ENCODE measurements at regions not wholly inside any gene's neighbourhood (a gene's known extent, or its start where the extent isn't known, plus 50 kb on each side); places are given as distances from the start of the nearest gene placed in this dataset.

DNA sequence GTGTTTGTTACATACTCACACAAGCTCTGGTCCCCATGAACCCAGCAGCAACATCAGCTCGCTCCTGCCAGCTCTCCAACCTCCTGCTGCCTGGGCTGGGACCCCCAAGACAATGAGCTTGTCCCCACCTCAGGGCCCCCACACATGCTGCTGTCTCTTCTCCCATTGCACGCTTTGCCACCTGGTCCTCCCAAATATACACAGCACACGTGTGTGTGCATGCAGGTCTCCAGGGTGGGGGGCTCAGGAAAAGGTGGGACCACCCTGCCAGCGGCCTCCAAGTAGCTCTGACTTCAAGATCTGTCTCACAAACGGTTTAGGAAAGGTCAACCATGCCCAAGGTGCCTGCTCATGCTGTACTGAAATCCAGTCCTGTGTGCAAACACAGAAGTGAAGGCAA is 68.1 kb upstream of the CCND1 start:
- Histone ChIP-seq H3K4ac (ENCODE audit: low read depth, low read length) (no peak overlapping the region), H3K4me2 (ENCODE audit: low read length) (no peak overlapping the region), H3K18ac (ENCODE audit: low read length) (no peak overlapping the region), H3K56ac (ENCODE audit: low read length) (no peak overlapping the region), H3K9ac (ENCODE audit: low read length) (no peak overlapping the region), H3K79me1 (ENCODE audit: low read length) (no peaks in the 10 kb centered on the region), H3K27me3 (ENCODE audit: insufficient read depth, low read length, poor library complexity) (no peaks in the 10 kb centered on the region), H3K4me1 (ENCODE audit: control insufficient read depth, low read depth, low read length) (no peaks in the 10 kb centered on the region), H3K23ac (ENCODE audit: low read length) (no peak overlapping the region), H3K27ac (ENCODE audit: low read depth, low read length) (no peak overlapping the region), H3K79me2 (ENCODE audit: control insufficient read depth, insufficient read depth, low read length) (no peaks in the 10 kb centered on the region), H2BK5ac (ENCODE audit: low read length) (no peak overlapping the region), H4K5ac (ENCODE audit: low read length) (no peak overlapping the region), H2BK15ac (replicated peaks; ENCODE audit: low read depth) (no peak overlapping the region), H3K36me3 (ENCODE audit: control insufficient read depth, insufficient read depth, low read length) (no peaks in the 10 kb centered on the region), H2BK120ac (ENCODE audit: low read depth, low read length) (no peak overlapping the region), H4K8ac (ENCODE audit: low read depth, low read length) (no peak overlapping the region), H2AK5ac (ENCODE audit: low read length) (no peak overlapping the region), H3K4me3 (ENCODE audit: low read length) (no peak overlapping the region)
- DNase-seq: no peak
- no CpG with 5 or more reads among the region's 5 CpGs for WGBS (ENCODE audit: extremely low coverage, insufficient coverage, low lambda C conversion rate)

DNA sequence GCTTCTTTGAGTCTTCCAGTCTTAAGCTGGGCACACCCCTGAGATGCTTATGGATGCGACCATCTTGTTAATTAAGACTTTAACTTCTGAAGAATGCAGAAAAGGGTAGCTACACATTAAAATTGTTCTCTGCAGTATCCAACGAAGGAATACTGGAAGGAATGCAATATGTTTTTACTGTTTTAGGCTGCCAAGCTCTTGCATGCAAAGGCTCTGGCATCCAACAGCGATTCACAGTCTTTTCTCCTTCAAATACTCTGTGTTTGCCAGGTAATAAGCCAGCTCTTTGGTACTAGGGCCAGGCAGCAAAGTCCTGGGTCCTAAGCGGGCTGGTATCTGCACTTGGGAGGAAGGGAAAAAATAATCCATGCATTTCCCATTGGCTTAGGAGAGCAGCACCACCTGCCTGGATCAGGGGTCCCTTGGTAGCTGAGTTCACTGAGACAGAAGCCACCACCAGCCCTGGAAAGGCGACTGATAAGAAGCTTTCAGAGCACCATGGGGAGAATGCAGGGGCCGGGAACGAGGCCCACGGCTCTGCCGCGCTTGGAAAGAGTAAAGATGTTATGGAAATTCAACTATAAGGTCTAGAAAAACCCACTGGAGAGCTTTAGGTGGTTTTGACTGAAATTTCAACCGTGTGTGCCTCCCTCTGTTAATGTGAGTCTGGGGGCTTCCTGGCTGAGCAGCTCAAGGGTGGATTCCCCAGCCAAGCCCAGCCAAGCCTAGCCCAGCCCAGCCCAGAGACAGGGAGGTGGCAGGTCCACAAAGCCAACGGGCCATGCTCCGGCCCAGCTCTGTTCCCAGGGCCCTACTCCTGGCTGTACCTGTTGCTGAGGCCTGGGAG is 67.0 kb upstream of the CCND1 start:
- H3K4me2 ChIP-seq (ENCODE audit: low read length): no peak overlapping the region
- no peak overlapping the region for H3K56ac ChIP-seq (ENCODE audit: low read length)
- H2AK5ac ChIP-seq (ENCODE audit: low read length): no peak overlapping the region
- no peak overlapping the region for H3K4ac ChIP-seq (ENCODE audit: low read depth, low read length)
- no peak overlapping the region for H3K27ac ChIP-seq (ENCODE audit: low read depth, low read length)
- H3K79me2 ChIP-seq (ENCODE audit: control insufficient read depth, insufficient read depth, low read length): no peaks in the 10 kb centered on the region
- H3K4me3 ChIP-seq (ENCODE audit: low read length): no peak overlapping the region
- H3K79me1 ChIP-seq (ENCODE audit: low read length): no peaks in the 10 kb centered on the region
- no peak overlapping the region for H3K18ac ChIP-seq (ENCODE audit: low read length)
- H2BK15ac ChIP-seq (replicated peaks; ENCODE audit: low read depth): no peak overlapping the region
- H4K5ac ChIP-seq (ENCODE audit: low read length): no peak overlapping the region
- H3K36me3 ChIP-seq (ENCODE audit: control insufficient read depth, insufficient read depth, low read length): no peaks in the 10 kb centered on the region
- H3K4me1 ChIP-seq (ENCODE audit: control insufficient read depth, low read depth, low read length): no peaks in the 10 kb centered on the region
- no peak overlapping the region for H2BK120ac ChIP-seq (ENCODE audit: low read depth, low read length)
- H2BK5ac ChIP-seq (ENCODE audit: low read length): no peak overlapping the region
- no peak overlapping the region for H4K8ac ChIP-seq (ENCODE audit: low read depth, low read length)
- no peak overlapping the region for H3K9ac ChIP-seq (ENCODE audit: low read length)
- DNase-seq: no peak
- no peak overlapping the region for H3K23ac ChIP-seq (ENCODE audit: low read length)
- no peaks in the 10 kb centered on the region for H3K27me3 ChIP-seq (ENCODE audit: insufficient read depth, low read length, poor library complexity)
- WGBS (ENCODE audit: extremely low coverage, insufficient coverage, low lambda C conversion rate): no CpG with 5 or more reads among the region's 13 CpGs

DNA sequence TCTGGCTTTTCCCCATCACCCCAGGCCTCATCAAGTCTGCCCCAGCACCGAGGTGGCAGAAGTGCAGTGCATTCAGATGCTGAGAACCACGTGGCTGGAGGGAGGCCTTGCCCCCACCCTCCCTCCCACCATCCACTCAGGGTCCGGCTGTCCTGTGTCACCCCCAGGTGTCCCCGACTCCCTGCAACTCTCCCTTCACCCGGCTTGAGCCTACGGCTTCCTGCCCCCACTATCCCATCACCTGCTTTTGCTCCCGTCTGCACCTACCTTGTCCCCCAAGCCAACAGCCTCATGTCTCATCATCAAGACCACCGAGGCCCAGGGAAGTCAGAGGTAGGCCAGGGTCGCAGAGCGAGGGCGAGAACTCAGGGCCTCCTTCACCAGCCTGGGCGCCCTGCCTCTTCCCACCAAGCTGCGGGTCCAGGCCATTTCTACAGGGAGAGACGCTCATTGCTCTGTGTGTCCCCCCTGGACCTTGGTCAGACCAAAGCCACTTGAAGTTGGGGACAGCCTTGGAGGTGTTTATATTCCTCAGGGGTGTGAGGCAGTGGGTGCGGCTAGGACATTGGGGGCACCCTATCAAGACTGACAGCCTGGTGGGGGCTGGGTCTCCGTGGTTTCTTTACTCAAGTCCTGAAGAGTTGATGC is 66.2 kb upstream of the CCND1 start:
- Histone ChIP-seq H4K5ac (ENCODE audit: low read length) (no peak overlapping the region), H3K79me1 (ENCODE audit: low read length) (no peaks in the 10 kb centered on the region), H4K8ac (ENCODE audit: low read depth, low read length) (no peak overlapping the region), H3K4me2 (ENCODE audit: low read length) (no peak overlapping the region), H3K4ac (ENCODE audit: low read depth, low read length) (no peak overlapping the region), H3K27ac (ENCODE audit: low read depth, low read length) (no peak overlapping the region), H2BK120ac (ENCODE audit: low read depth, low read length) (no peak overlapping the region), H3K27me3 (ENCODE audit: insufficient read depth, low read length, poor library complexity) (no peaks in the 10 kb centered on the region), H3K18ac (ENCODE audit: low read length) (no peak overlapping the region), H3K56ac (ENCODE audit: low read length) (no peak overlapping the region), H3K9ac (ENCODE audit: low read length) (no peak overlapping the region), H3K4me3 (ENCODE audit: low read length) (no peak overlapping the region), H3K4me1 (ENCODE audit: control insufficient read depth, low read depth, low read length) (no peaks in the 10 kb centered on the region), H3K79me2 (ENCODE audit: control insufficient read depth, insufficient read depth, low read length) (no peaks in the 10 kb centered on the region), H2AK5ac (ENCODE audit: low read length) (no peak overlapping the region), H3K36me3 (ENCODE audit: control insufficient read depth, insufficient read depth, low read length) (no peaks in the 10 kb centered on the region), H3K23ac (ENCODE audit: low read length) (no peak overlapping the region), H2BK15ac (replicated peaks; ENCODE audit: low read depth) (no peak overlapping the region), H2BK5ac (ENCODE audit: low read length) (no peak overlapping the region)
- WGBS (ENCODE audit: extremely low coverage, insufficient coverage, low lambda C conversion rate): no CpG with 5 or more reads among the region's 16 CpGs
- no peak for DNase-seq

DNA sequence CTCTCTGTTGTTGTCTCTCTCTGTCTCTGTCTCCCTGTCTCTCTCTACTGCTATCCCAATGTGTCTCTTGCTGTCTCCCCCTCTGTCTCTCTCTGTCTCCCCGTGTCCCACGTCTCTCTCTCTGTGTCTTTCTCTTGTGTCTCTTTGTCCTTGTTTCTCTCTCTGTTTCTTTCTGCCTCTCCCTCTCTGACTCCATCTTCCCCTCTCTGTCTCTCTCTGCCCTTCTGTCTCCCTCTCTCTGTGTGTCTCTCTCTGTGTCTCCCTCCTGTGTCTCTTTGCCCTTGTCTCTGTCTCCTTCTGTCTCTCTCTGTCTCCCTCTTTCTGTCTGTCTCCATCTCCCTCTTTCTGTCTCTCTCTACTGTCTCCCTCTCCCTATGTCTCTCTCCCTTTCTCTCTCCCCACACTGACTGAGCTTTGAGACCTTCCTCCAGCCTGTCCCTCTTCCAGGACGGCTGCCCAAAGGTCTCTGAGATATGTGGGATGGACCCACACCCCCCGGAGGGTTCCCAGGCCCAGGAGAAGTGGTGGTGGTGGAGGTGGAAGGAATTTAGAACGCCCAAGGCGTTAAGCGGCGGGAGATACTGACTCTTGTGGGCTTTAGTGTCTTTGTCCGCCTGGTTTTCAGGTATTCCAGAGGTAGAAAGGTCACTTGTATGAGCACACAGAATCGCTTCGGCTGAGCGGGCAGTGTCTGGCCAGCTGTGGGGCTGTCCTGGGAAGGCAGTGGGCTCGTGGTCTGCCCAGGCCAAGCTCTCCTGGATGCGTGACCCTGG is 65.5 kb upstream of the CCND1 start:
- H3K56ac ChIP-seq (ENCODE audit: low read length): no peak overlapping the region
- no peak overlapping the region for H2BK5ac ChIP-seq (ENCODE audit: low read length)
- H4K8ac ChIP-seq (ENCODE audit: low read depth, low read length): no peak overlapping the region
- no peak overlapping the region for H2BK120ac ChIP-seq (ENCODE audit: low read depth, low read length)
- no peak overlapping the region for H3K4ac ChIP-seq (ENCODE audit: low read depth, low read length)
- H3K23ac ChIP-seq (ENCODE audit: low read length): no peak overlapping the region
- no peaks in the 10 kb centered on the region for H3K79me1 ChIP-seq (ENCODE audit: low read length)
- no peak overlapping the region for H3K4me3 ChIP-seq (ENCODE audit: low read length)
- no peaks in the 10 kb centered on the region for H3K4me1 ChIP-seq (ENCODE audit: control insufficient read depth, low read depth, low read length)
- H3K4me2 ChIP-seq (ENCODE audit: low read length): no peak overlapping the region
- H4K5ac ChIP-seq (ENCODE audit: low read length): no peak overlapping the region
- no peaks in the 10 kb centered on the region for H3K36me3 ChIP-seq (ENCODE audit: control insufficient read depth, insufficient read depth, low read length)
- no peak overlapping the region for H3K18ac ChIP-seq (ENCODE audit: low read length)
- no peak overlapping the region for H3K27ac ChIP-seq (ENCODE audit: low read depth, low read length)
- no peak overlapping the region for H3K9ac ChIP-seq (ENCODE audit: low read length)
- H3K79me2 ChIP-seq (ENCODE audit: control insufficient read depth, insufficient read depth, low read length): no peaks in the 10 kb centered on the region
- no peak overlapping the region for H2BK15ac ChIP-seq (replicated peaks; ENCODE audit: low read depth)
- H2AK5ac ChIP-seq (ENCODE audit: low read length): no peak overlapping the region
- DNase-seq: no peak
- H3K27me3 ChIP-seq (ENCODE audit: insufficient read depth, low read length, poor library complexity): no peaks in the 10 kb centered on the region
- WGBS (ENCODE audit: extremely low coverage, insufficient coverage, low lambda C conversion rate): no CpG with 5 or more reads among the region's 14 CpGs

DNA sequence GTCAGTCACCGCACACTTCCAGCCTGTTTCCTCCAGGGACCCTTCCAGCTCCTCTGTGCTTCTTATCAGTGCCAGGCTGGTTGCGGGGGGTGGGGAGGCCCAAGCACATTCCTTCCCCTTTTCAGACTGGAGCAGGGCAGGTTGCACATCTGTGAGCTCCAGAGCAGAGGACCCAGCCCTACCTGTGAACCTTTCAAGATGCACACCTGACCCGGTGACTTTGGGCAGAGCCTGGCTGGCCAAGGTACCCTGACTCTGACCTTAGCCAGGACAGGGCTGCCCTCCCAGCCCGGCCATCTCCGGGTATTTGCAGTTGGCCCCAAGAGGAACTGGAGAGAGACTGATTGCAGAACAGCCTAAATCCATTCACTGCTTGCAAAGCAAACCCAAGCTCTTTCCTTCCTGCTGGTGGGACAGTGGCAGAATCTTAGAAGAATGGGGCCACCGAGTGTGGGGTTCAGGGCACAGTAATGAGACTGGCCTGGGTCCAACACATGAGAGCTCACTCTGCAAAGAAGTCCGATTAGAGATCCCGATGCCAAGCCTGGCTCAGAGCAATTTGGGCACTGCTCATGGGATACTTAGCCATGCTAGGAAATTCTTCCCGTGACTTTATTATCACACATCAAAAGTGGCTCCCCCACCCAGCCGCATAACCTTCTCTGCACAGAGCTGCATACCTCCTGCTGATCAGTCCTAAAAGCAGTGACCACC is 64.7 kb upstream of the CCND1 start:
- Histone ChIP-seq H2BK15ac (replicated peaks; ENCODE audit: low read depth) (no peak overlapping the region), H2BK120ac (ENCODE audit: low read depth, low read length) (no peak overlapping the region), H3K79me2 (ENCODE audit: control insufficient read depth, insufficient read depth, low read length) (no peaks in the 10 kb centered on the region), H3K56ac (ENCODE audit: low read length) (no peak overlapping the region), H3K4ac (ENCODE audit: low read depth, low read length) (no peak overlapping the region), H3K9ac (ENCODE audit: low read length) (no peak overlapping the region), H3K4me1 (ENCODE audit: control insufficient read depth, low read depth, low read length) (no peaks in the 10 kb centered on the region), H3K23ac (ENCODE audit: low read length) (no peak overlapping the region), H3K27ac (ENCODE audit: low read depth, low read length) (no peak overlapping the region), H2BK5ac (ENCODE audit: low read length) (no peak overlapping the region), H3K36me3 (ENCODE audit: control insufficient read depth, insufficient read depth, low read length) (no peaks in the 10 kb centered on the region), H3K4me3 (ENCODE audit: low read length) (no peak overlapping the region), H3K27me3 (ENCODE audit: insufficient read depth, low read length, poor library complexity) (no peaks in the 10 kb centered on the region), H3K18ac (ENCODE audit: low read length) (no peak overlapping the region), H4K8ac (ENCODE audit: low read depth, low read length) (no peak overlapping the region), H3K4me2 (ENCODE audit: low read length) (no peak overlapping the region), H2AK5ac (ENCODE audit: low read length) (no peak overlapping the region), H4K5ac (ENCODE audit: low read length) (no peak overlapping the region), H3K79me1 (ENCODE audit: low read length) (no peaks in the 10 kb centered on the region)
- no CpG with 5 or more reads among the region's 10 CpGs for WGBS (ENCODE audit: extremely low coverage, insufficient coverage, low lambda C conversion rate)
- DNase-seq: no peak

All from mesendoderm (in vitro differentiated cells).